ENCODE measurements at regions not wholly inside any gene's neighbourhood (a gene's known extent, or its start where the extent isn't known, plus 50 kb on each side); places are given as distances from the start of the nearest gene placed in this dataset.

DNA sequence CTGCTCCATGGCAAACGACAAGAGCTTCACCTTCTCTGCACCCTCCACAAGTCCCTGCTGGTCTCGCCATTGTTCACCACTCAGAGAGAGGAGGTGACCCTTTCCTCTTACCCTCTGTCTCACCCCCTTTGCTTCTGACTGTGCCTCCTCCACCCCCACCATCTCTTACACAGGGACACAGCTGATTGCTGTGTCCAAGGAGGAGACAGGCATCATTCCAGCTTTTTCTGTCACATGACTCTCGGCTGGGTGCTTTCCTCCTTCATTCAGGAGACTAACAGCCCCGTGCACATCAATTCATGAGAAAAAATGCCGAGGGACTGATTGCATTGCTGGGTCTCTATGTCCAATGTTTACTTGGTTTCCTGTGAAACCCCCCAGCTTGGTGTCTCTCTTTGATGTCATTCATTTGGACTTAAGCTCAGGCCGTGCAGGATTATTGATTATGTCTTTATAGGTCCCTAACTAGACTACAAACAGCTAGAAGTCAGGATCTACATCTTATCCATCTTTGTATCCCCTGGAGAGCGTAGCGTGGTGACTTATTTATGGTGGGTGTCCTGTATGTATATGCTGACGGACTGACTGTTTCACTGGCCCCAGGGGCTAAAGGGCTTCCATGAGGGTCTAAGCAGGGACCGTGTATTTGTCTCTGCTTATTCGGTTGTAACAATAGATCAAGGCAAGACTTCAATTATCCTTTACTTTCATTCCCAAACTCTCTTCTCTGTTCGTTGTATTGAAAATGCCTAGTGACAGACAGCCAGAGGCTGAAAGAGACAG, 82.2 kb upstream of the CDH13 start:
- TF ChIP-seq, protein P1, sequence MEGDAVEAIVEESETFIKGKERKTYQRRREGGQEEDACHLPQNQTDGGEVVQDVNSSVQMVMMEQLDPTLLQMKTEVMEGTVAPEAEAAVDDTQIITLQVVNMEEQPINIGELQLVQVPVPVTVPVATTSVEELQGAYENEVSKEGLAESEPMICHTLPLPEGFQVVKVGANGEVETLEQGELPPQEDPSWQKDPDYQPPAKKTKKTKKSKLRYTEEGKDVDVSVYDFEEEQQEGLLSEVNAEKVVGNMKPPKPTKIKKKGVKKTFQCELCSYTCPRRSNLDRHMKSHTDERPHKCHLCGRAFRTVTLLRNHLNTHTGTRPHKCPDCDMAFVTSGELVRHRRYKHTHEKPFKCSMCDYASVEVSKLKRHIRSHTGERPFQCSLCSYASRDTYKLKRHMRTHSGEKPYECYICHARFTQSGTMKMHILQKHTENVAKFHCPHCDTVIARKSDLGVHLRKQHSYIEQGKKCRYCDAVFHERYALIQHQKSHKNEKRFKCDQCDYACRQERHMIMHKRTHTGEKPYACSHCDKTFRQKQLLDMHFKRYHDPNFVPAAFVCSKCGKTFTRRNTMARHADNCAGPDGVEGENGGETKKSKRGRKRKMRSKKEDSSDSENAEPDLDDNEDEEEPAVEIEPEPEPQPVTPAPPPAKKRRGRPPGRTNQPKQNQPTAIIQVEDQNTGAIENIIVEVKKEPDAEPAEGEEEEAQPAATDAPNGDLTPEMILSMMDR (IDR thresholded peaks at IDR 0.05) = no peak
- TF ChIP-seq FOXM1 (IDR thresholded peaks at IDR 0.05; ENCODE audit: low read depth) (no peak), MEF2A (IDR thresholded peaks at IDR 0.05; ENCODE audit: borderline replicate concordance, low read depth) (no peak), MXI1 (IDR thresholded peaks at IDR 0.05; ENCODE audit: low read depth, low read length) (no peak)

Data from SK-N-SH (cell line).